Smooth muscle cell (in vitro differentiated cells): ENCODE measurements at regions not wholly inside any gene's neighbourhood (a gene's known extent, or its start where the extent isn't known, plus 50 kb on each side); places are given as distances from the start of the nearest gene placed in this dataset.

Experiments used
- DNase-seq: peaks from one replicate; lab custom pipeline; 2025; ENCODE audit not compliant: unreplicated experiment; lab: John Stamatoyannopoulos, UW
- H2AFZ ChIP-seq: fragments of 200-600 bp; sonication (generic); 2 replicates; pipeline ENCODE4 v1.6.0; 2016; ENCODE audit warnings: antibody characterized with exemption, low read depth, mild to moderate bottlenecking
- H3F3A ChIP-seq: fragments of 200-600 bp; sonication (generic); 2 replicates; pipeline ENCODE4 v1.6.0; 2017; ENCODE audit warnings: antibody characterized with exemption, low read depth
- H3K27ac ChIP-seq: fragments of 200-600 bp; sonication (generic); 2 replicates; pipeline ENCODE4 v1.5.1; 2016; ENCODE audit warnings: low read depth, mild to moderate bottlenecking
- H3K27me3 ChIP-seq: fragments of 200-600 bp; sonication (generic); 2 replicates; pipeline ENCODE4 v1.6.1; 2016; ENCODE audit warnings: low read depth, mild to moderate bottlenecking
- H3K36me3 ChIP-seq: fragments of 200-600 bp; sonication (generic); 2 replicates; pipeline ENCODE4 v1.5.1; 2016; ENCODE audit warnings: low read depth
- H3K4me1 ChIP-seq: fragments of 200-600 bp; sonication (generic); 2 replicates; pipeline ENCODE4 v1.5.1; 2016; ENCODE audit warnings: low read depth
- H3K4me2 ChIP-seq: fragments of 200-600 bp; sonication (generic); 2 replicates; pipeline ENCODE4 v1.6.0; 2016; ENCODE audit warnings: mild to moderate bottlenecking
- H3K4me3 ChIP-seq: fragments of 200-600 bp; sonication (generic); 2 replicates; pipeline ENCODE4 v1.5.1; 2016; ENCODE audit warnings: mild to moderate bottlenecking
- H3K79me2 ChIP-seq: fragments of 200-600 bp; sonication (generic); 2 replicates; pipeline ENCODE4 v1.6.0; 2016; ENCODE audit warnings: low read depth, mild to moderate bottlenecking
- H3K9ac ChIP-seq: fragments of 200-600 bp; sonication (generic); 2 replicates; pipeline ENCODE4 v1.6.0; 2016; ENCODE audit warnings: low read depth
- H3K9me3 ChIP-seq: fragments of 200-600 bp; sonication (generic); replicated peaks from 2 replicates; pipeline ENCODE4 v1.5.1; 2016; ENCODE audit warnings: low read depth
- H4K20me1 ChIP-seq: fragments of 200-600 bp; sonication (generic); 2 replicates; pipeline ENCODE4 v1.6.0; 2016; ENCODE audit warnings: low read depth
- CTCF ChIP-seq: fragments of 200-600 bp; sonication (generic); IDR thresholded peaks from 2 replicates; pipeline ENCODE4 v1.5.1; 2017; ENCODE audit warnings: borderline replicate concordance, mild to moderate bottlenecking, antibody characterized with exemption; ENCODE audit not compliant: insufficient read depth, poor library complexity, severe bottlenecking
- WGBS: methylation state at CpG from one replicate; pipeline ENCODE4 v1.1.7; 2016; ENCODE audit warnings: low lambda C conversion rate; 5-methylcytosine and 5-hydroxymethylcytosine counted together

GRCh38 chr5:57696389-57696769 is 213.8 kb upstream of the ACTBL2 start:
- Histone ChIP-seq H3K9me3 (no peaks in the 10 kb centered on the region), H3F3A (peaks cover 26% of the 10 kb centered on the region), H3K27ac (no peak overlapping the region), H3K79me2 (no peaks in the 10 kb centered on the region), H3K9ac (no peak overlapping the region), H3K4me1 (peaks cover 10% of the 10 kb centered on the region), H3K4me3 (no peak overlapping the region), H2AFZ (no peak overlapping the region), H4K20me1 (no peaks in the 10 kb centered on the region), H3K36me3 (no peaks in the 10 kb centered on the region), H3K4me2 (no peak overlapping the region), H3K27me3 (no peaks in the 10 kb centered on the region)
- WGBS, result 58% methylated on average over 1 of the region's 1 CpG
- no peak for DNase-seq
- no peak for TF ChIP-seq CTCF

GRCh38 chr5:57695706-57696388 is 213.2 kb upstream of the ACTBL2 start:
- 95% methylated on average over 4 of the region's 4 CpGs for WGBS
- H3K4me2 ChIP-seq, result no peak overlapping the region
- H3K27me3 ChIP-seq, result no peaks in the 10 kb centered on the region
- no peaks in the 10 kb centered on the region for H3K36me3 ChIP-seq
- no peak overlapping the region for H3K4me3 ChIP-seq
- H2AFZ ChIP-seq, result no peak overlapping the region
- no peaks in the 10 kb centered on the region for H3K79me2 ChIP-seq
- no peak for DNase-seq
- H3K9me3 ChIP-seq, result no peaks in the 10 kb centered on the region
- TF ChIP-seq CTCF, result no peak
- H4K20me1 ChIP-seq, result no peaks in the 10 kb centered on the region
- no peak overlapping the region for H3K27ac ChIP-seq
- H3K9ac ChIP-seq, result no peak overlapping the region
- H3K4me1 ChIP-seq, result peaks cover 15% of the 10 kb centered on the region
- peaks cover 26% of the 10 kb centered on the region for H3F3A ChIP-seq

- H4K20me1 ChIP-seq, result no peaks in the 10 kb centered on the region
- peaks cover 26% of the 10 kb centered on the region for H3F3A ChIP-seq
- H3K9me3 ChIP-seq, result no peaks in the 10 kb centered on the region
- no peak overlapping the region for H3K27ac ChIP-seq
- H3K79me2 ChIP-seq, result no peaks in the 10 kb centered on the region
- H3K4me2 ChIP-seq, result no peak overlapping the region
- 71% methylated on average over 5 of the region's 5 CpGs for WGBS
- TF ChIP-seq CTCF, result no peak
- no peak overlapping the region for H3K9ac ChIP-seq
- H3K36me3 ChIP-seq, result no peaks in the 10 kb centered on the region
- no peaks in the 10 kb centered on the region for H3K27me3 ChIP-seq
- H3K4me3 ChIP-seq, result no peak overlapping the region
- no peak for DNase-seq
- no peak overlapping the region for H2AFZ ChIP-seq
- H3K4me1 ChIP-seq, result peaks cover 20% of the 10 kb centered on the region
These were observed 212.6 kb upstream of the ACTBL2 start for GRCh38 chr5:57695179-57695578.
